Fibroblast of the conjunctiva (primary cell): ENCODE measurements at regions not wholly inside any gene's neighbourhood (a gene's known extent, or its start where the extent isn't known, plus 50 kb on each side); places are given as distances from the start of the nearest gene placed in this dataset.

Experiments used
- DNase-seq: peaks from one replicate; pipeline ENCODE4 v3.0.0-alpha.2; 2010; ENCODE audit warnings: low read depth

GRCh38 chr4:171759274-171759673, 53.9 kb upstream of the GALNTL6 start:
- no peak for DNase-seq

DNA sequence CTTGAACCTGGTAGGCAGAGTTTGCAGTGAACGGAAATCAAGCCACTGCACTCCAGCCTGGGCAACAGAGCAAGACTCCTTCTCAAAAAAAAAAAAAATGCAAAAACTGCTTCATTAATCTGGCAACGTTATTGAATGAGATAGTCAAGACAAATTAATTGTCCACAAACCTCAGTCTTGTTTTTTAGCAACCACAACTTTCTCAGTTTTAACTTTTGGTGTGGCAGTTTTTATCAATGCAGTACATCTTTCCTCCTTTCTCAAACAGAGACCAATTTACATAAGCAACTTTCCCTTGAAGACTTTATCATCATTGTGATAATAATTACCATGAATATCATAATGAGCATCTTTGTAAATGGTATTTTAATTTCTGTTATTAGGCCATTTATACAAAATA, 61.7 kb upstream of the GALNTL6 start:
- DNase-seq: no peak

DNA sequence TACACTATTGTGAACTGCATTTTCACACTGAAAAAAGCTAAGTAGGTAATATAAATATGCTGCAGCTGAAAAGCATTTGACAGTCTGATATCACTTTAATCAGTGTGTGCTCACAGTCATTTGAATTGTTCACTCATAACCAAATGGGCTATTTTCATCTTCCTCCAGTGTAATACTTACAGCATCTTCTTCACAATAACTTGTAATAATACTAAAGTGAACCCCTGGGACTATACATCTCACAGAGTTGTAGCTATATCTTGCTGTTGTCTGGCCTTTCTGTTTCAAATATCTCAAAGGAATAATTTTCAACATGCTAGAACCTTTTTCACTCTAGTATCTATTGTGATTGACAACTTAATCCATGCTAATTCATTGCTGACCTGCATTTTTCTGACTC, 66.8 kb upstream of the GALNTL6 start:
- no peak for DNase-seq

DNA sequence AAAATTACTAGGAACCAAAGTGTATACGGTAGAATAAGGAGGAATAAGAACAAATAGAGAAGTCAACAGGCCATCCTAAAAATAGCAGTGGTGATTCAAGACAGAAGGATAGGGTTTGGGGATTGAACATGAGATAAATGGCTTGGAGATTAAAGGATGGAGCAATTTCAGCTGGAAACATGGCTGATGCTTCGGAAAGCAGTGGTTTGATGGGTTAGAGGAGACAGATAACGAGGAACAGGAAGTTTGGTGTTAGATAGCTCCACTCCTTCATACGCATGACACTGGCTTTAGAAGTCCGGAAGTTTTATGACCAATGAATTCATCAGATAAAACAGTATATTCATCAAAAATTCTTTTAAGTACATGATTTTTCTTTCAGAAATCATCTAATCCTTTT, 70.8 kb upstream of the GALNTL6 start:
- no peak for DNase-seq

DNA sequence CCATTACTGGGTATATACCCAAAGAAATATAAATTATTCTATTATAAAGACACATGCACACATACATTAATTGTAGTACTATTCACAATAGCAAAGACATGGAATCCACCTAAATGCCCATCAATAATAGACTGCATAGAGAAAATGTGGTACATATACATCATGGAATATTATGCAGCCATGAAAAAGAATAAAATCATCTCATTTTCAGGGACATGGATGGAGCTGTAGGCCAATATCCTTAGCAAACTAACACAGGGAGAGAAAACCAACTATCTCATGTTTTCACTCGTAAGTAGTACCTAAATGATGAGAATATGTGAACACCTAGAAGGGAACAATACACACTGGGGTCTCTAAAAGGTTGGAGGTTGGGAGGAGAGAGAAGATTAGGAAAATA, 86.0 kb upstream of the GALNTL6 start:
- no peak for DNase-seq

DNA sequence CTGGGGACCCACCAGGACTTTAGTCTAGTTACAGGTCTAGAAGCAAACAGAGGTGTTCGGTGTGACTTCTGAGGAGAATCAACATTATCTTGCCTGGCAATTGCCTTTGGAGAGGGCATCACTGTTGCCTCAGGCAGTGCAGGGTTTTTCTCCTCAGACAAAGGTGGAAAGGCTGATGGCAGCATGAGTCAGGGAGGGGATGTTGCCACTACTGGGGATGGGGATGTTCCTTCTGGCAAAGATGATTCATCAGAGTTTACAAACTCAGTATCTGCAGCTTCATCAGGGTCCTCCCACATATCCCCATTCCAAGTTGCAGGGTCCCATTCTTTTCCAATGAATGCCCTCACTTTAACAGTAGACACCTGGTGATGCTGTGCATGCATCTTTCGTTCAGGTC, 91.3 kb upstream of the GALNTL6 start:
- DNase-seq: no peak

GRCh38 chr4:171719691-171720090, 93.5 kb upstream of the GALNTL6 start:
- DNase-seq: no peak

- no peak for DNase-seq
Observed at GRCh38 chr4:171718665-171719064, 94.5 kb upstream of the GALNTL6 start.

DNA sequence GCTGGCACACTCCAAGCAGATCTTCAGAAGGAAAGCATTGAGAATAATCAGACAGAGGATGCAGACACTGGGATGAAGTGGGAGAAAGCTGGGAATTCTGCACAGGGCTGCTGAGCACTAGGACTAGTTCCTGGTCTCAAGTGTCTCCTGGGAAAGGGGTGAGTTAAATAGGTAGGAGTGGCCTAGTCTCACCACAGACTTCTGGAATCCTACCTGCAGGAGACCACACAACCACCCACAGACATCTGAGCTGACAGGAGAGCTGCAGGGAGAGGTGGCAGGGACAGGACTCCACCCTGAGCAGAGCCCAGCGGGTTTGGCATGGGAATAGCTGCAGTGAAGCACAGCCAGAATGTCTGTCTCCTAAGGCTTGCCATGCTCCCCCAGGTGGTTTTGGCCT, 95.1 kb upstream of the GALNTL6 start:
- DNase-seq: no peak

GRCh38 chr4:171717231-171717741, 95.9 kb upstream of the GALNTL6 start:
- DNase-seq: no peak

GRCh38 chr4:171715973-171716372, 97.2 kb upstream of the GALNTL6 start:
- DNase-seq: no peak

DNA sequence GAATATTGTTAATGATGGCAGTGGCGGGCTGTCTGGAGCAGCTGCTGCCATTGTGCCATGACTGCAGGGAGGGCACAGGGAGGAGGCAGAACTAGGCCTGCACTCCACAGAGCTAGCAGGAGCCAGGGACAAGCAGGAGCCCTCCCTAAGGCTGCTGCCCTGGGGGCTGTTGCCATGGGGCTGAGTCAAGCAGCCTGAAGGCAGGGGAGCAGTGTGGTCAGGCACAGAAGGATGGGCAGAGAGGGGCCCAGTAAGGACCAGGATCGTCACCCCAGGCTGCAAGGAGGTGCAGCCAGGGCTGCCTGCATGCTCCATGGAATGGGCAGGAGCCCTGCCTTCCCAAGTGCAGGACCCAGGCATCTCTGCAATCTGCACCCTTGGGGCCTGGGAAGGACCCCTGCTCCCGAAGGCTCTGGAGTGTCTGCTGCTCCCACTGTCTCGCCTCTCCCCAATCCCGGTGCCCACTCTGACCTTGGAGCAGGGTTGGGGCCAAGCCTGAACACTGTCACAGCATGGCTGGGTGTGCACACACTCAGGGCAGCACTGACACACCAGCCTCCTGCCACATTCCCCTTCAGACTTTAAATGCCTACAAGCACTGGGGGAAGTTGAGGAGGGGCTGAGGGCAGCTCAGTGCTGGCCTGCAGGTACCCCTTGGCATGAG, 98.3 kb upstream of the GALNTL6 start:
- DNase-seq: no peak

DNA sequence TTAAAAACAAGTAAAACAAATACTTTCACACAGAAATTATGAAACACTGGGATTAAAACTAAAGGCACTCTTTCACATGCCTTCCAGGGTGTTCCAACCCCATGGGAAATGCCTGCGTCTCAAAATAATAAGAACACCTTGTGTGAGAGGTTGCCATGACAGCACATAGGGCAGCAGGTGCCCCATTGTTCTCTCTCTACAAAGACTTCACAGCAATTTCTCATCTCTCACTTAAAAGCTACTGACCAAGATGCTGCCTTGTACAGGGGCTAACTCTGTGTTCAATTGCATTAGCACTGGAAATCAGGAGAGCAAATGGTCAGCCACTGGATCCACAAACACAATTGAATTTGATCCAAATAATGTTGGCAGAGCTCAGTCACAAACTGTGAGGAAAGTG, 102.5 kb upstream of the GALNTL6 start:
- no peak for DNase-seq

DNA sequence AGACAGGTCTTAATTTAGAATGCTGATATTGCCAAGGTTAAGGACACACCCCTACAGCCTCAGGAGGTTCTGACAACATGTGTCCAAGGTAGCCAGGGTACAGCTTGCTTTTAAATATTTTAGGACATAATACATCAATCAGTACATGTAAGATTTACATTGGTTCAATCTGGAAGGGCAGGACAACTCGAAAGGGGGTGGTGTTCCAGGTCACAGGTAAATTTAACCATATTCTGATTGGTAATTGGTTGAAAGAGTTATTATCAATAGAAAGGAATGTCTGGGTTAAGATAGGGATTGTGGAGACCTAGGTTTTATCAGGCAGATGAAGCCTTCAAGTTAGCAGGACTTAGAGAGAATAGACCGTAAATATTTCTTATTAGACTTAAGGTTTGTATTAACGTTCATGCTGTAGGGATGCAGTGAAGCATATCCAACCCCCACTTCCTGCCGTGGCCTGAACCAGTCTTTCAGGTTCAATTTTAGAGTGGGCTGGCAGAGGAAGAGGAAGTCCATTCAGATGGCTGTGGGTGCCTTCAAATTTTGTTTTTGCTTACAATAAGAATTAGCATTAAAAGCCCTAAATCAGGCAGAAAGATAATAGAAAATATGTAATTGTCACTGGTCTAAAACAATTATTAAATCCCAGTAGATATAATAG, 136.5 kb upstream of the GALNTL6 start:
- DNase-seq: no peak

DNA sequence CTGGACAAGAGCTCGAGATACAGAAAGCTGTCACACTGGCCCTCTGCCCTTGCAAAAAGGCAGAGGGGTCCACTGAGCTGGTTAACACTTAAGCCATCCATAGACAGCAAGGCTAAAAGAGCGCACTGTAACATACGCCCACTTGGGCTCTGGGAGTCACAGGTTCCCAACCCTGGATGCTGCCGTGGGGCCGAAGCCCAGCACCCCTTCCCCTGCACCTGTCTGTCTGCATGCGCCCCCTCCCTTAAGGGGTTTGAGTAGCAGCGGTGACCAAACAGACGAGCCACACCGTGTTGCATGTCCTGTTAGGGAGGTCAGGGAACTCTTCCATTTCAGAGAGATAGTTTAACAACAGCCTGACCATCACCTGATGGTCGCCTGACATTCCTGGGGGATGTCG, 138.4 kb upstream of the GALNTL6 start:
- DNase-seq: no peak

GRCh38 chr4:171668403-171668802, 144.8 kb upstream of the GALNTL6 start:
- no peak for DNase-seq

GRCh38 chr4:171667906-171668305, 145.3 kb upstream of the GALNTL6 start:
- no peak for DNase-seq

DNA sequence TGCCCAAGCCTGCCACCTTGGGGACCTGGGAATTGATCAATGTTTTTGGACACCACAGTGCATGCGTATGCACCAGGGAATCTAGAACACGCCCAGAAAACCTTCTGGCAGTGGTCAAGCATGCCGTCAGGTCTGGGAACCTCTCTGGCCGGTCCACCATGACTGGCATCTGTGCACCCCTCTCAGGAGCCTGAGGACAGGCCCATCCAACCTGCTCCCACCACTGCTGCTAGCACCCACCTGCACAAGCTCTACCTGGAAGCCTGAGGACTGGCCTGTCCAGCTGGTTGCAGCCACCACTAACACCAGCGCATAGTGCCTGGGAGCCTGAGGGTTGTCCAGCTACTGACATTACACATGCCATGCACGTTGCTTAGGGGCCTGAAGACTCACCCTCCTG, 162.1 kb upstream of the GALNTL6 start:
- no peak for DNase-seq

GRCh38 chr4:171650543-171650942, 162.7 kb upstream of the GALNTL6 start:
- DNase-seq: no peak

GRCh38 chr4:171648926-171649325, 164.3 kb upstream of the GALNTL6 start:
- DNase-seq: no peak

GRCh38 chr4:171646984-171647383, 166.2 kb upstream of the GALNTL6 start:
- DNase-seq: no peak

GRCh38 chr4:171644430-171645057, 168.7 kb upstream of the GALNTL6 start:
- DNase-seq: no peak

DNA sequence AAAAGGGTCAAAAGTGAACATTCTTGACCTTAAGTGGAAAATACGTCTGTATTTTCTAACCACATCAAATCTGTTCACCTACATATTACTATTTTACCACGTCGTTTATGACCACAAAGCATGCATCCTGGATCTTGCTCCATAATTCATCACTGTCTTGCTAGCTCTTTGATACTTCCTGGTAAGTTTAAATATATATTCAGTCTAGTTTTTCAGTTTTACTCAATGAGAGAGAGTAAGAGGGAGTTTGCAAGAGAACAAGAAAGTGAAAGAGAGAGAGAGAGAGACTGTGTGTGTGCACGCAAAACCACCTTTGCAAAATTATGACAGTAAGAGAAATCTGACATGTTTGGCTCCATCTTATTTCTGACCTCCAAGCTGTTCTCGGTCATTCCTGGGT, 173.7 kb upstream of the GALNTL6 start:
- no peak for DNase-seq
